ENCODE measurements at regions not wholly inside any gene's neighbourhood (a gene's known extent, or its start where the extent isn't known, plus 50 kb on each side); places are given as distances from the start of the nearest gene placed in this dataset.
"Not testable (repeated sequence)": the region's sequence is repeated elsewhere in the genome, so short reads cannot be mapped to it uniquely, and the experiment has no call there.

DNA sequence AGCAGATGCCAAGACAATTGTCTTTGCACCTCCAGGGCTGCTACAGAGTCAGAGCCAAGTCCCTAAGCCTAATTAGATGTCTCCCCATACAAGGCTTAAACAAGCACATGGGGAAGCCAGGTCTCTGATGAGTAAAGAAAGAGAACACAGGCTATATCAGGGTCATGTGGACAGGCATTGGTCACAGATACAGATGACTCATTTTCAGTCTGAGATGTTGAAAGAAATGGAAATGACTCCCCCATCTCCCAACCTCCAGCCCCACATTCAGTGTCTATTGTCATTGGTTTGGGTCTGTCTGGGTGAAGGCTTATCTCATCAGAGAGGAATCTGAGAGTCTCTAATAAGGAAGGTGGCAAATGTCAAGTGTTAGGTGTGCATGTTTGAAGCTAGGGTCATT, 290.1 kb upstream of the KIAA1217 start (continued):
- no peak for TF ChIP-seq ZBTB26 (tag by site-specific recombination; optimal IDR thresholded peaks at IDR 0.05)
- TF ChIP-seq HOXC10 (CRISPR knock-in tag; IDR thresholded peaks at IDR 0.05) = no peak

DNA sequence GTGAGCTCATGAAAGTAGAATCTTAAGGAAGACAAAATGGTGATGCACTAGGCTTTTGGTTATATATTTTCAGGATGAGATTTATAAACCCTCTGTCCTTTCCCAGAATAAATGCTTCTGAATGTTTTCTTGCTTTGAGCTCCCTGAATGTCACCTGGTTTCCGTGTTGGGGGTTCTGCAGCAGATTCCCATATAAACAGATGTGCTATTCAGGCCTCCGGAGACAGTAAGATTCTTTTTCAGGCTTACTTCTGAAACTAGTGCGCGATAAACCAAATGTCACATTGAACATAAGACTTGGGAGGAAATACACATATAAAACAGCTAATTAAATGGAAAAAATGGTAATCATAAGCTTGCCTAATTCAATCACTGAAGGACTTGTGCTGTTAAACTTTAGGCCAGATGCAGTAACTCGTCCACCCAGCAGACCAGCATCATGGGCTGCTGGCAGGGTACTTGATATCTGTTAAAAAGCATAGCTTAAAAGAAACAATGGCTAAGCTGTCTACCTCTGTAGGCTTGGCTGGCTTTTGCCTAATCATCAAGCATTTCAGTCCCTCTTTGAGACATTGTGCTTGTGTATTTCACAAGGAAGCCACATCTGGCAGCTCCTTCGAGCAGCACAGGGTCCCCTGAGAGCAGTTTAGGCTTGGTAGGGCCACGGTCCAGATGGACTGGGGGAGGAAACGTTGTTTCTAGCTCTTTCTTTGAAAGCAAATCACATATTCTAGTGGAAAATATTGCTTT, 281.2 kb upstream of the KIAA1217 start:
- no peaks in the 10 kb centered on the region for H3K36me3 ChIP-seq (ENCODE audit: control insufficient read depth in 2 of 2, insufficient read depth in 1 of 2, low read length in 2 of 2)
- no peak for TF ChIP-seq EGR2 (tag by site-specific recombination; IDR thresholded peaks at IDR 0.05; ENCODE audit: low read depth)
- TF ChIP-seq ZNF544 (tag by site-specific recombination; IDR thresholded peaks at IDR 0.05) = no peak
- no peak for TF ChIP-seq ZBTB49 (tag by site-specific recombination; IDR thresholded peaks at IDR 0.05; ENCODE audit: low read depth)
- TF ChIP-seq, protein P1, sequence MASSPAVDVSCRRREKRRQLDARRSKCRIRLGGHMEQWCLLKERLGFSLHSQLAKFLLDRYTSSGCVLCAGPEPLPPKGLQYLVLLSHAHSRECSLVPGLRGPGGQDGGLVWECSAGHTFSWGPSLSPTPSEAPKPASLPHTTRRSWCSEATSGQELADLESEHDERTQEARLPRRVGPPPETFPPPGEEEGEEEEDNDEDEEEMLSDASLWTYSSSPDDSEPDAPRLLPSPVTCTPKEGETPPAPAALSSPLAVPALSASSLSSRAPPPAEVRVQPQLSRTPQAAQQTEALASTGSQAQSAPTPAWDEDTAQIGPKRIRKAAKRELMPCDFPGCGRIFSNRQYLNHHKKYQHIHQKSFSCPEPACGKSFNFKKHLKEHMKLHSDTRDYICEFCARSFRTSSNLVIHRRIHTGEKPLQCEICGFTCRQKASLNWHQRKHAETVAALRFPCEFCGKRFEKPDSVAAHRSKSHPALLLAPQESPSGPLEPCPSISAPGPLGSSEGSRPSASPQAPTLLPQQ (tag by site-specific recombination; IDR thresholded peaks at IDR 0.05) = no peak
- no peak for TF ChIP-seq ZNF391 (tag by site-specific recombination; IDR thresholded peaks at IDR 0.05; ENCODE audit: borderline replicate concordance, low read depth)
- TF ChIP-seq ZNF37A (tag by site-specific recombination; IDR thresholded peaks at IDR 0.05) = no peak
- no peak for TF ChIP-seq HOXC10 (CRISPR knock-in tag; IDR thresholded peaks at IDR 0.05)
- no peak for TF ChIP-seq ZNF223 (tag by site-specific recombination; IDR thresholded peaks at IDR 0.05)
- TF ChIP-seq ZSCAN16 (tag by site-specific recombination; IDR thresholded peaks at IDR 0.05) = no peak
- TF ChIP-seq ZSCAN23 (tag by site-specific recombination; IDR thresholded peaks at IDR 0.05) = no peak
- H3K9me3 ChIP-seq (ENCODE audit: control insufficient read depth, insufficient read depth, low read depth, low read length) = no peaks in the 10 kb centered on the region
- CTCF ChIA-PET = interaction anchor here (0.6 to 1.0 kb wide), 3 partner anchors 73 to 630 kb away, joined by 3 read pairs; no protein-coding TSS in a partner anchor
- H3K4me3 ChIP-seq (ENCODE audit: low read depth, low read length) = no peak overlapping the region
- POLR2A ChIA-PET = no interaction called here
- no peaks in the 10 kb centered on the region for H3K4me1 ChIP-seq (ENCODE audit: control insufficient read depth, insufficient read depth, low read length)
- no peak overlapping the region for H3K27ac ChIP-seq (ENCODE audit: extremely low read depth, low read depth, low read length)

- peak; percentile 87 for TF ChIP-seq ZNF146 (tag by site-specific recombination; IDR thresholded peaks at IDR 0.05)
- H3K4me3 ChIP-seq (ENCODE audit: low read depth, low read length); H3K36me3 ChIP-seq (ENCODE audit: control insufficient read depth in 2 of 2, insufficient read depth in 1 of 2, low read length in 2 of 2); H3K9me3 ChIP-seq (ENCODE audit: control insufficient read depth, insufficient read depth, low read depth, low read length); POLR2A ChIA-PET; H3K27ac ChIP-seq (ENCODE audit: extremely low read depth, low read depth, low read length); H3K4me1 ChIP-seq (ENCODE audit: control insufficient read depth, insufficient read depth, low read length): not testable (repeated sequence)
- CTCF ChIA-PET = interaction anchor here (0.7 kb wide), 1 partner anchor 16 kb away, joined by 3 read pairs; no protein-coding TSS in a partner anchor
Observed at GRCh38 chr10:23934023-23934422, 274.9 kb upstream of the KIAA1217 start.

- POLR2A ChIA-PET = no interaction called here
- no peaks in the 10 kb centered on the region for H3K4me1 ChIP-seq (ENCODE audit: control insufficient read depth, insufficient read depth, low read length)
- H3K36me3 ChIP-seq (ENCODE audit: control insufficient read depth in 2 of 2, insufficient read depth in 1 of 2, low read length in 2 of 2) = no peaks in the 10 kb centered on the region
- CTCF ChIA-PET = interaction anchor here (0.6 to 0.8 kb wide), 2 partner anchors 48 to 228 kb away, joined by 3 to 4 read pairs; no protein-coding TSS in a partner anchor
- H3K4me3 ChIP-seq (ENCODE audit: low read depth, low read length) = no peak overlapping the region
- H3K27ac ChIP-seq (ENCODE audit: extremely low read depth, low read depth, low read length) = no peak overlapping the region
- TF ChIP-seq ZNF37A (tag by site-specific recombination; IDR thresholded peaks at IDR 0.05) (no peak), YY1 (tag by site-specific recombination; IDR thresholded peaks at IDR 0.05) (no peak), ZSCAN16 (tag by site-specific recombination; IDR thresholded peaks at IDR 0.05) (no peak), ZNF558 (tag by site-specific recombination; IDR thresholded peaks at IDR 0.05) (no peak), ZNF670 (tag by site-specific recombination; IDR thresholded peaks at IDR 0.05; ENCODE audit: low read depth) (no peak), ZNF513 (tag by site-specific recombination; IDR thresholded peaks at IDR 0.05) (no peak)
- TF ChIP-seq, protein P2, sequence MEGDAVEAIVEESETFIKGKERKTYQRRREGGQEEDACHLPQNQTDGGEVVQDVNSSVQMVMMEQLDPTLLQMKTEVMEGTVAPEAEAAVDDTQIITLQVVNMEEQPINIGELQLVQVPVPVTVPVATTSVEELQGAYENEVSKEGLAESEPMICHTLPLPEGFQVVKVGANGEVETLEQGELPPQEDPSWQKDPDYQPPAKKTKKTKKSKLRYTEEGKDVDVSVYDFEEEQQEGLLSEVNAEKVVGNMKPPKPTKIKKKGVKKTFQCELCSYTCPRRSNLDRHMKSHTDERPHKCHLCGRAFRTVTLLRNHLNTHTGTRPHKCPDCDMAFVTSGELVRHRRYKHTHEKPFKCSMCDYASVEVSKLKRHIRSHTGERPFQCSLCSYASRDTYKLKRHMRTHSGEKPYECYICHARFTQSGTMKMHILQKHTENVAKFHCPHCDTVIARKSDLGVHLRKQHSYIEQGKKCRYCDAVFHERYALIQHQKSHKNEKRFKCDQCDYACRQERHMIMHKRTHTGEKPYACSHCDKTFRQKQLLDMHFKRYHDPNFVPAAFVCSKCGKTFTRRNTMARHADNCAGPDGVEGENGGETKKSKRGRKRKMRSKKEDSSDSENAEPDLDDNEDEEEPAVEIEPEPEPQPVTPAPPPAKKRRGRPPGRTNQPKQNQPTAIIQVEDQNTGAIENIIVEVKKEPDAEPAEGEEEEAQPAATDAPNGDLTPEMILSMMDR (tag by site-specific recombination; IDR thresholded peaks at IDR 0.05) = no peak
- H3K9me3 ChIP-seq (ENCODE audit: control insufficient read depth, insufficient read depth, low read depth, low read length) = no peaks in the 10 kb centered on the region
Observed at GRCh38 chr10:23945845-23946244, 263.1 kb upstream of the KIAA1217 start.

All from HEK293 (cell line).